H1 (cell line): ENCODE measurements at regions not wholly inside any gene's neighbourhood (a gene's known extent, or its start where the extent isn't known, plus 50 kb on each side); places are given as distances from the start of the nearest gene placed in this dataset.

ENCODE experiments used
- CTCF ChIA-PET: fragments of 300-600 bp; sonication (Branson Sonifier 250); formaldehyde crosslinking; loops from one replicate; lab custom pipeline; 2021; ENCODE audit not compliant: partially characterized antibody; lab: Charles Lee
- POLR2A ChIA-PET: fragments of 300-600 bp; sonication (Branson Sonifier 250); formaldehyde crosslinking; loops from one replicate; lab custom pipeline; 2021; ENCODE audit warnings: inconsistent platforms; ENCODE audit not compliant: partially characterized antibody; lab: Charles Lee
- DNase-seq, 2 experiments: peaks; one replicate each; pipeline versions ENCODE4 v3.0.0 to v3.0.0-alpha.2; 2010 to 2022; ENCODE audit warnings: low spot score in 2 of 2, low read depth in 1 of 2, mixed read lengths in 1 of 2
- FAIRE-seq: peaks from 2 replicates; lab custom pipeline; 2011; peaks lifted over from hg19 to GRCh38; lab: Jason Lieb, UNC
- H2AFZ ChIP-seq: 2 replicates; pipeline ENCODE4 v1.8.1; 2012; ENCODE audit warnings: low read length, inconsistent platforms
- H2AK5ac ChIP-seq: 2 replicates; pipeline ENCODE4 v1.6.1; 2013; ENCODE audit warnings: low read depth, low read length
- H2BK120ac ChIP-seq: replicated peaks from 2 replicates; pipeline ENCODE3; 2013; ENCODE audit warnings: low read depth, low read length, inconsistent platforms
- H2BK12ac ChIP-seq: 2 replicates; pipeline ENCODE4 v1.6.1; 2013; ENCODE audit warnings: low read depth, low read length
- H2BK15ac ChIP-seq: 2 replicates; pipeline ENCODE4 v1.6.1; 2013; ENCODE audit warnings: low read length
- H2BK20ac ChIP-seq: 2 replicates; pipeline ENCODE4 v1.6.1; 2013; ENCODE audit warnings: low read length
- H2BK5ac ChIP-seq: 2 replicates; pipeline ENCODE4 v1.6.1; 2013; ENCODE audit warnings: low read depth, low read length
- H3K14ac ChIP-seq: 2 replicates; pipeline ENCODE4 v1.6.1; 2013; ENCODE audit warnings: inconsistent platforms; ENCODE audit not compliant: insufficient read length
- H3K18ac ChIP-seq: 2 replicates; pipeline ENCODE4 v1.6.1; 2013; ENCODE audit warnings: low read length; ENCODE audit errors: extremely low read depth
- H3K23ac ChIP-seq: 2 replicates; pipeline ENCODE4 v1.6.1; 2013; ENCODE audit warnings: inconsistent platforms; ENCODE audit not compliant: insufficient read length
- H3K23me2 ChIP-seq: 2 replicates; pipeline ENCODE4 v1.6.1; 2013; ENCODE audit warnings: low read depth, low read length
- H3K27ac ChIP-seq: 2 replicates; pipeline ENCODE4 v1.6.1; 2011; ENCODE audit warnings: low read depth, low read length, inconsistent platforms
- H3K27me3 ChIP-seq, 4 experiments: replicated peaks in 1 of 4; 1 replicate in 1 of 4; 2 replicates in 3 of 4; pipeline versions ENCODE4 v1.6.1 to v1.8.1; 2011 to 2013; ENCODE audit warnings: low read length in 3 of 4, mild to moderate bottlenecking in 3 of 4, inconsistent platforms in 2 of 4, mixed read lengths in 2 of 4, moderate library complexity in 1 of 4; ENCODE audit not compliant: control insufficient read depth in 3 of 4, insufficient read depth in 3 of 4; ENCODE audit errors: extremely low read depth in 1 of 4
- H3K36me3 ChIP-seq, 4 experiments: 2 replicates each; pipeline versions ENCODE4 v1.6.1 to v1.8.1; 2011 to 2013; ENCODE audit warnings: mild to moderate bottlenecking in 4 of 4, low read length in 3 of 4, moderate library complexity in 2 of 4, control low read depth in 1 of 4, inconsistent platforms in 1 of 4; ENCODE audit not compliant: insufficient read depth in 4 of 4, control insufficient read depth in 2 of 4
- H3K4ac ChIP-seq: replicated peaks from 2 replicates; pipeline ENCODE3; 2013; ENCODE audit warnings: low read length, low read depth, mixed read lengths, inconsistent platforms; ENCODE audit not compliant: insufficient read length
- H3K4me1 ChIP-seq, 4 experiments: replicated peaks in 1 of 4; 1 replicate in 1 of 4; 2 replicates in 3 of 4; pipeline versions ENCODE4 v1.6.1 to v1.8.1; 2011 to 2013; ENCODE audit warnings: low read length in 3 of 4, inconsistent platforms in 2 of 4, mixed read lengths in 1 of 4; ENCODE audit not compliant: insufficient read depth in 4 of 4, control insufficient read depth in 3 of 4
- H3K4me2 ChIP-seq, 2 experiments: 2 replicates each; pipeline versions ENCODE4 v1.6.1 to v1.8.1; 2011 to 2013; ENCODE audit warnings: low read depth in 2 of 2, low read length in 2 of 2, control low read depth in 1 of 2, inconsistent platforms in 1 of 2, mild to moderate bottlenecking in 1 of 2; ENCODE audit not compliant: insufficient read depth in 1 of 2
- H3K4me3 ChIP-seq, 4 experiments: fragments of 200-600, 300-600 bp in 1 of 4; sonication (generic), shearing (Covaris generic), sonication (Bioruptor Twin) in 1 of 4; 2 replicates each; pipeline versions ENCODE4 v1.5.1 to v1.8.1; 2011 to 2016; ENCODE audit warnings: low read length in 4 of 4, low read depth in 3 of 4, control low read depth in 2 of 4, inconsistent platforms in 2 of 4, mild to moderate bottlenecking in 2 of 4, mixed read lengths in 1 of 4, moderate library complexity in 1 of 4; ENCODE audit not compliant: insufficient read depth in 2 of 4; ENCODE audit errors: extremely low read depth in 1 of 4
- H3K56ac ChIP-seq: replicated peaks from 2 replicates; pipeline ENCODE3; 2013; ENCODE audit warnings: low read depth, mild to moderate bottlenecking, mixed read lengths, low read length, inconsistent platforms; ENCODE audit not compliant: insufficient read length
- H3K79me1 ChIP-seq: 2 replicates; pipeline ENCODE4 v1.6.1; 2013; ENCODE audit warnings: low read depth, low read length, control low read depth
- H3K79me2 ChIP-seq, 2 experiments: 2 replicates each; pipeline versions ENCODE4 v1.6.1 to v1.8.1; 2012 to 2013; ENCODE audit warnings: low read length in 2 of 2, mild to moderate bottlenecking in 2 of 2, inconsistent platforms in 1 of 2; ENCODE audit not compliant: insufficient read depth in 2 of 2, control insufficient read depth in 1 of 2
- H3K9ac ChIP-seq, 4 experiments: replicated peaks in 1 of 4; 1 replicate in 1 of 4; 2 replicates in 3 of 4; pipeline versions ENCODE4 v1.6.1 to v1.8.1; 2011 to 2013; ENCODE audit warnings: low read depth in 3 of 4, low read length in 3 of 4, control low read depth in 2 of 4, mild to moderate bottlenecking in 2 of 4, moderate library complexity in 2 of 4, inconsistent platforms in 1 of 4; ENCODE audit errors: extremely low read depth in 1 of 4
- H3K9me3 ChIP-seq, 2 experiments: 2 replicates each; pipeline versions ENCODE4 v1.6.1 to v1.8.1; 2012 to 2013; ENCODE audit warnings: mild to moderate bottlenecking in 2 of 2, moderate library complexity in 2 of 2, control low read depth in 1 of 2, inconsistent platforms in 1 of 2, low read depth in 1 of 2, low read length in 1 of 2, mixed read lengths in 1 of 2; ENCODE audit not compliant: insufficient read depth in 2 of 2
- H4K20me1 ChIP-seq, 2 experiments: replicated peaks in 1 of 2; 2 replicates each; pipeline versions ENCODE3 to v1.8.1; 2011 to 2013; ENCODE audit warnings: inconsistent platforms in 2 of 2, low read length in 2 of 2, mild to moderate bottlenecking in 1 of 2; ENCODE audit not compliant: insufficient read depth in 2 of 2, control insufficient read depth in 1 of 2
- H4K5ac ChIP-seq: 2 replicates; pipeline ENCODE4 v1.6.1; 2013; ENCODE audit warnings: low read length, low read depth, mixed read lengths, inconsistent platforms; ENCODE audit not compliant: insufficient read length
- H4K8ac ChIP-seq: 2 replicates; pipeline ENCODE4 v1.8.0; 2013; ENCODE audit warnings: mild to moderate bottlenecking, moderate library complexity, low read length, inconsistent platforms; ENCODE audit not compliant: insufficient read depth; ENCODE audit errors: extremely low read depth
- H4K91ac ChIP-seq: replicated peaks from 2 replicates; pipeline ENCODE3; 2013; ENCODE audit warnings: low read length, mixed read lengths, inconsistent platforms; ENCODE audit not compliant: insufficient read length
- ASH2L ChIP-seq: fragments of 200-600, 300-600 bp; sonication (generic); IDR thresholded peaks from one replicate; pipeline ENCODE4 v1.7.1; 2017; ENCODE audit warnings: low read length
- CEBPB ChIP-seq: IDR thresholded peaks from 2 replicates; pipeline ENCODE4 v1.6.1; 2012; ENCODE audit warnings: low read depth, low read length
- FOSL1 ChIP-seq: IDR thresholded peaks from 2 replicates; pipeline ENCODE4 v1.6.1; 2011; ENCODE audit warnings: mild to moderate bottlenecking, low read depth, low read length, moderate library complexity; ENCODE audit not compliant: insufficient read depth
- GTF2F1 ChIP-seq: IDR thresholded peaks from 2 replicates; pipeline ENCODE4 v1.6.1; 2012; ENCODE audit warnings: low read depth, low read length, improper control_type of control experiment, borderline replicate concordance
- KDM1A ChIP-seq: fragments of 200-600, 300-600 bp; sonication (generic); IDR thresholded peaks from 2 replicates; pipeline ENCODE4 v1.7.1; 2016; ENCODE audit warnings: mild to moderate bottlenecking, low read length, borderline replicate concordance
- MAFK ChIP-seq: IDR thresholded peaks from 2 replicates; pipeline ENCODE4 v1.6.1; 2012; ENCODE audit warnings: low read depth, mild to moderate bottlenecking, improper control_type of control experiment, low read length
- PHF8 ChIP-seq: fragments of 200-600 bp; sonication (generic); conservative IDR thresholded peaks from 2 replicates; pipeline ENCODE4 v1.7.1; 2012; ENCODE audit warnings: low read depth, mild to moderate bottlenecking, inconsistent platforms, low read length, moderate library complexity
- POLR2AphosphoS5 ChIP-seq: IDR thresholded peaks from 2 replicates; pipeline ENCODE4 v1.6.1; 2011; ENCODE audit warnings: low read depth, low read length
- POU5F1 ChIP-seq: IDR thresholded peaks from 2 replicates; pipeline ENCODE4 v1.6.1; 2011; ENCODE audit warnings: low read depth, mild to moderate bottlenecking, low read length, moderate library complexity
- RBBP5 ChIP-seq: IDR thresholded peaks from 2 replicates; pipeline ENCODE4 v1.7.1; 2012; ENCODE audit warnings: low read depth, mild to moderate bottlenecking, inconsistent platforms, low read length, moderate library complexity, borderline replicate concordance
- SIN3A ChIP-seq, 2 experiments: IDR thresholded peaks in 1 of 2; conservative IDR thresholded peaks in 1 of 2; 2 replicates each; pipeline ENCODE4 v1.6.1; 2011 to 2012; ENCODE audit warnings: low read length in 2 of 2, improper control_type of control experiment in 1 of 2, low read depth in 1 of 2, mild to moderate bottlenecking in 1 of 2
- SP4 ChIP-seq: IDR thresholded peaks from 2 replicates; pipeline ENCODE4 v1.6.1; 2012; ENCODE audit warnings: low read length, inconsistent platforms
- SRF ChIP-seq: IDR thresholded peaks from 2 replicates; pipeline ENCODE4 v1.6.1; 2011; ENCODE audit warnings: mild to moderate bottlenecking, low read depth, low read length, moderate library complexity
- WGBS, 2 experiments: shearing (Covaris generic) in 1 of 2; methylation state at CpG; one replicate each; pipeline versions ENCODE4 v1.1.6 to v1.1.7; 2013 to 2015; ENCODE audit warnings: low lambda C conversion rate in 2 of 2, mixed read lengths in 2 of 2, inconsistent platforms in 1 of 2, low coverage in 1 of 2, missing lambda C conversion rate in 1 of 2; ENCODE audit not compliant: insufficient replicate concordance in 2 of 2, insufficient coverage in 1 of 2, insufficient read length in 1 of 2; ENCODE audit errors: extremely low coverage in 1 of 2, missing lambda C conversion rate in 1 of 2; 5-methylcytosine and 5-hydroxymethylcytosine counted together
- TF ChIP-seq, protein P1 (sequence below): IDR thresholded peaks from 2 replicates; pipeline ENCODE4 v1.6.1; 2011; ENCODE audit warnings: low read depth, mild to moderate bottlenecking, low read length; ENCODE audit not compliant: insufficient read depth
- TF ChIP-seq, protein P2 (sequence below): IDR thresholded peaks from 2 replicates; pipeline ENCODE4 v1.6.1; 2012; ENCODE audit warnings: inconsistent platforms

DNA sequence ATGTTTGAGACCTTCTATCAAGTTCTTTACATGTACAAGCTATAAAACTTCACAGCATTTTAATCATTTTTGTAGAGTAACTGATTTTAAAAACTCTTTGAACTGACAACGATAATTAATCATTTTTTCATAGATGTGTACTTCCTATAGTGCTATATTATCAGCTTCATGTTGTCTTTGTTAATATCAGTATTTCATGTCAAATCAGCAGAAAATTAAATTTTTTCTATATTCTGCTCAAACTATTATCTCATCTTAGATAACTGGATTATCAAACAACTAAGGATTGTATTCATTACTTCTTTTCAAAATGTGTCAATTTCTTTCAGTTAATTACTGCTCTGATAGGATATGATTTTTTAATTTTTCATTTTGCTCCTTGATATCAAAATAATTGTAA lies 214.6 kb upstream of the RGS18 start:
- POLR2A ChIA-PET: no interaction called here
- no peak overlapping the region for H3K56ac ChIP-seq
- H4K91ac ChIP-seq: no peak overlapping the region
- no peaks in the 10 kb centered on the region for H3K79me2 ChIP-seq
- H3K27ac ChIP-seq: no peak overlapping the region
- H4K5ac ChIP-seq: no peak overlapping the region
- H2AK5ac ChIP-seq: no peak overlapping the region
- WGBS, 2 experiments: 88% methylated on average over 1 of the region's 1 CpG; no CpG with 5 or more reads in 1 of the 2 experiments
- H3K4me1 ChIP-seq: no peaks in the 10 kb centered on the region
- no peak overlapping the region for H3K18ac ChIP-seq
- no peaks in the 10 kb centered on the region for H3K79me1 ChIP-seq
- DNase-seq (no peak), FAIRE-seq (no peak)
- CTCF ChIA-PET: no interaction called here
- no peak overlapping the region for H2BK120ac ChIP-seq
- H2BK15ac ChIP-seq: no peak overlapping the region
- H3K23ac ChIP-seq: no peak overlapping the region
- H3K4me2 ChIP-seq: no peak overlapping the region
- no peak overlapping the region for H2AFZ ChIP-seq
- no peak overlapping the region for H2BK20ac ChIP-seq
- no peaks in the 10 kb centered on the region for H4K20me1 ChIP-seq
- no peaks in the 10 kb centered on the region for H3K23me2 ChIP-seq
- H3K4me3 ChIP-seq: no peak overlapping the region
- no peaks in the 10 kb centered on the region for H3K27me3 ChIP-seq
- no peak overlapping the region for H3K4ac ChIP-seq
- no peak overlapping the region for H4K8ac ChIP-seq
- H3K36me3 ChIP-seq: no peaks in the 10 kb centered on the region
- no peaks in the 10 kb centered on the region for H3K9me3 ChIP-seq
- H3K9ac ChIP-seq: no peak overlapping the region
- no peak overlapping the region for H2BK12ac ChIP-seq
- no peak overlapping the region for H3K14ac ChIP-seq
- no peak overlapping the region for H2BK5ac ChIP-seq
- TF ChIP-seq MAFK: no peak
- no peak for TF ChIP-seq SP4
- TF ChIP-seq POU5F1: no peak
- no peak for TF ChIP-seq RBBP5
- TF ChIP-seq, protein P1, sequence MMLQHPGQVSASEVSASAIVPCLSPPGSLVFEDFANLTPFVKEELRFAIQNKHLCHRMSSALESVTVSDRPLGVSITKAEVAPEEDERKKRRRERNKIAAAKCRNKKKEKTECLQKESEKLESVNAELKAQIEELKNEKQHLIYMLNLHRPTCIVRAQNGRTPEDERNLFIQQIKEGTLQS: no peak
- TF ChIP-seq POLR2AphosphoS5: no peak
- no peak for TF ChIP-seq CEBPB
- TF ChIP-seq FOSL1: no peak
- TF ChIP-seq, protein P2, sequence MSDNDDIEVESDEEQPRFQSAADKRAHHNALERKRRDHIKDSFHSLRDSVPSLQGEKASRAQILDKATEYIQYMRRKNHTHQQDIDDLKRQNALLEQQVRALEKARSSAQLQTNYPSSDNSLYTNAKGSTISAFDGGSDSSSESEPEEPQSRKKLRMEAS: no peak
- no peak for TF ChIP-seq PHF8
- no peak for TF ChIP-seq ASH2L
- TF ChIP-seq SIN3A (conservative IDR thresholded peaks at IDR 0.05 in 1 of 2, IDR thresholded peaks at IDR 0.05 in 1 of 2; ENCODE audit: low read depth in 1 of 2, low read length in 2 of 2): no peak
- TF ChIP-seq KDM1A: no peak
- no peak for TF ChIP-seq GTF2F1
- no peak for TF ChIP-seq SRF
